BLaER1 treated with 17β-estradiol and CSF1 and Interleukin-3, amounts not matched to agents 10 nM and 100 nM (cell line): ENCODE measurements at regions not wholly inside any gene's neighbourhood (a gene's known extent, or its start where the extent isn't known, plus 50 kb on each side); places are given as distances from the start of the nearest gene placed in this dataset.

Experiments used
- H3K27ac ChIP-seq, 11 experiments: shearing (Covaris generic); formaldehyde crosslinking; 2 replicates each; pipeline ENCODE4 v1.8.1; 2022
- H3K27me3 ChIP-seq, 11 experiments: shearing (Covaris generic); formaldehyde crosslinking; 2 replicates each; pipeline ENCODE4 v1.8.1; 2022
- H3K36me3 ChIP-seq, 11 experiments: shearing (Covaris generic); formaldehyde crosslinking; 2 replicates each; pipeline ENCODE4 v1.8.1; 2022
- H3K4me1 ChIP-seq, 10 experiments: shearing (Covaris generic); formaldehyde crosslinking; 2 replicates each; pipeline ENCODE4 v1.8.1; 2022
- H3K4me2 ChIP-seq, 11 experiments: shearing (Covaris generic); formaldehyde crosslinking; 2 replicates each; pipeline ENCODE4 v1.8.1; 2022
- H3K4me3 ChIP-seq, 10 experiments: shearing (Covaris generic); formaldehyde crosslinking; 2 replicates each; pipeline ENCODE4 v1.8.1; 2022
- H3K9ac ChIP-seq, 11 experiments: shearing (Covaris generic); formaldehyde crosslinking; 2 replicates each; pipeline ENCODE4 v1.8.1; 2022
- H3K9me3 ChIP-seq, 11 experiments: shearing (Covaris generic); formaldehyde crosslinking; replicated peaks in 1 of 11; 2 replicates each; pipeline ENCODE4 v1.8.1; 2022
- H4K20me1 ChIP-seq, 11 experiments: shearing (Covaris generic); formaldehyde crosslinking; 2 replicates each; pipeline ENCODE4 v1.8.1; 2022
- Cebpa-rat ChIP-seq, 11 experiments: shearing (Covaris generic); IDR thresholded peaks; 2 replicates each; pipeline ENCODE4 v1.8.1; 2022

GRCh38 chr5:42974536-42974935, 65.6 kb downstream of the ANXA2R start:
- Histone ChIP-seq H3K9ac (no peak overlapping the region), H3K4me3 (no peak overlapping the region), H3K27me3 (no peaks in the 10 kb centered on the region), H3K36me3 (peaks cover 0 to 58% (median 37%) of the 10 kb centered on the region in 11 experiments; a peak in 16 of 22 replicates), H4K20me1 (no peaks in the 10 kb centered on the region), H3K4me2 (no peak overlapping the region), H3K27ac (no peak overlapping the region), H3K4me1 (peaks cover 0 to 9% (median 0%) of the 10 kb centered on the region in 10 experiments; a peak in 5 of 20 replicates), H3K9me3 (peaks cover 17 to 57% (median 34%) of the 10 kb centered on the region in 11 experiments)
- TF ChIP-seq Cebpa-rat (IDR thresholded peaks at IDR 0.05), result no peak

GRCh38 chr5:42970636-42971559, 69.2 kb downstream of the ANXA2R start:
- H3K36me3 ChIP-seq, result peaks cover 0 to 41% (median 33%) of the 10 kb centered on the region in 11 experiments; a peak in 15 of 22 replicates
- H3K4me3 ChIP-seq, result no peak overlapping the region
- no peaks in the 10 kb centered on the region for H4K20me1 ChIP-seq
- H3K27me3 ChIP-seq, result no peaks in the 10 kb centered on the region
- H3K9me3 ChIP-seq, result peaks cover 8 to 36% (median 19%) of the 10 kb centered on the region in 11 experiments; a peak in 19 of 22 replicates
- TF ChIP-seq Cebpa-rat (IDR thresholded peaks at IDR 0.05), result no peak
- peaks cover 0 to 9% (median 0%) of the 10 kb centered on the region in 10 experiments; a peak in 5 of 20 replicates for H3K4me1 ChIP-seq
- H3K4me2 ChIP-seq, result no peak overlapping the region
- H3K9ac ChIP-seq, result no peak overlapping the region
- H3K27ac ChIP-seq, result no peak overlapping the region

- no peaks in the 10 kb centered on the region for H3K4me1 ChIP-seq
- H3K4me2 ChIP-seq, result no peak overlapping the region
- no peak for TF ChIP-seq Cebpa-rat (IDR thresholded peaks at IDR 0.05)
- H3K9me3 ChIP-seq, result peaks cover 0 to 3% (median 0%) of the 10 kb centered on the region in 11 experiments; a peak in 5 of 22 replicates
- no peak overlapping the region for H3K4me3 ChIP-seq
- no peaks in the 10 kb centered on the region; a peak in 1 of 22 replicates for H4K20me1 ChIP-seq
- H3K27ac ChIP-seq, result no peak overlapping the region
- no peaks in the 10 kb centered on the region for H3K27me3 ChIP-seq
- H3K9ac ChIP-seq, result no peak overlapping the region
- 0 out of 22 replicates have a peak, but pooled peaks cover 0 to under 1% (median 0%) of the 10 kb centered on the region in 11 experiments for H3K36me3 ChIP-seq
Observed at GRCh38 chr5:42965934-42966333, 74.2 kb downstream of the ANXA2R start.

GRCh38 chr5:42963412-42963811, 76.7 kb downstream of the ANXA2R start:
- TF ChIP-seq Cebpa-rat (IDR thresholded peaks at IDR 0.05), result no peak

GRCh38 chr5:42962124-42962523, 78.0 kb downstream of the ANXA2R start:
- H3K9ac ChIP-seq, result no peak overlapping the region
- H3K4me2 ChIP-seq, result no peak overlapping the region
- H3K4me3 ChIP-seq, result no peak overlapping the region
- no peak for TF ChIP-seq Cebpa-rat (IDR thresholded peaks at IDR 0.05)
- H3K27ac ChIP-seq, result no peak overlapping the region
- no peaks in the 10 kb centered on the region; a peak in 1 of 22 replicates for H4K20me1 ChIP-seq
- H3K27me3 ChIP-seq, result no peaks in the 10 kb centered on the region
- H3K9me3 ChIP-seq, result no peaks in the 10 kb centered on the region; a peak in 1 of 22 replicates
- no peaks in the 10 kb centered on the region for H3K36me3 ChIP-seq
- H3K4me1 ChIP-seq, result no peaks in the 10 kb centered on the region

More at GRCh38 chr5:42963412-42963811, 76.7 kb downstream of the ANXA2R start:
- Histone ChIP-seq H3K27ac (no peak overlapping the region), H3K4me3 (no peak overlapping the region), H3K27me3 (no peaks in the 10 kb centered on the region), H3K4me1 (no peaks in the 10 kb centered on the region), H3K36me3 (no peaks in the 10 kb centered on the region), H4K20me1 (no peaks in the 10 kb centered on the region; a peak in 1 of 22 replicates), H3K9me3 (no peaks in the 10 kb centered on the region; a peak in 1 of 22 replicates), H3K4me2 (no peak overlapping the region), H3K9ac (no peak overlapping the region)

GRCh38 chr5:42960506-42960905, 79.6 kb downstream of the ANXA2R start:
- H3K9me3 ChIP-seq, result no peaks in the 10 kb centered on the region
- no peaks in the 10 kb centered on the region for H3K36me3 ChIP-seq
- H3K4me2 ChIP-seq, result no peak overlapping the region
- H3K27ac ChIP-seq, result no peak overlapping the region
- TF ChIP-seq Cebpa-rat (IDR thresholded peaks at IDR 0.05), result no peak
- H3K27me3 ChIP-seq, result no peaks in the 10 kb centered on the region
- no peak overlapping the region for H3K4me3 ChIP-seq
- H3K4me1 ChIP-seq, result no peaks in the 10 kb centered on the region
- H3K9ac ChIP-seq, result no peak overlapping the region
- H4K20me1 ChIP-seq, result no peaks in the 10 kb centered on the region; a peak in 1 of 22 replicates

- Histone ChIP-seq H3K4me1 (peaks cover 5 to 15% (median 9%) of the 10 kb centered on the region in 10 experiments; a peak in 14 of 20 replicates), H3K27ac (no peak overlapping the region), H3K4me3 (no peak overlapping the region), H4K20me1 (peaks cover 0 to 28% (median 19%) of the 10 kb centered on the region in 11 experiments; a peak in 18 of 22 replicates), H3K9ac (no peak overlapping the region), H3K27me3 (peaks cover 28 to 33% (median 32%) of the 10 kb centered on the region in 11 experiments), H3K4me2 (no peak overlapping the region), H3K9me3 (peaks cover 0 to 18% (median 10%) of the 10 kb centered on the region in 11 experiments; a peak in 11 of 22 replicates), H3K36me3 (no peaks in the 10 kb centered on the region; a peak in 1 of 22 replicates)
- TF ChIP-seq Cebpa-rat (IDR thresholded peaks at IDR 0.05), result no peak
Observed at GRCh38 chr5:42956551-42956950, 83.6 kb downstream of the ANXA2R start.

GRCh38 chr5:42953041-42953440, 87.1 kb downstream of the ANXA2R start:
- Histone ChIP-seq H3K4me3 (peak overlapping the region in 2 of 10 experiments; percentile 69 to 71; a peak in 2 of 20 replicates), H3K27ac (no peak overlapping the region), H3K27me3 (peaks cover 38 to 68% (median 67%) of the 10 kb centered on the region in 11 experiments), H3K4me2 (peak overlapping the region in 4 of 11 experiments; percentile 87 to 99 (median 94); a peak in 6 of 22 replicates), H4K20me1 (peaks cover 0 to 62% (median 51%) of the 10 kb centered on the region in 11 experiments; a peak in 19 of 22 replicates), H3K9ac (no peak overlapping the region), H3K36me3 (no peaks in the 10 kb centered on the region; a peak in 1 of 22 replicates), H3K4me1 (peaks cover 19 to 40% (median 34%) of the 10 kb centered on the region in 10 experiments), H3K9me3 (peaks cover 0 to 18% (median 10%) of the 10 kb centered on the region in 11 experiments; a peak in 11 of 22 replicates)
- no peak for TF ChIP-seq Cebpa-rat (IDR thresholded peaks at IDR 0.05)

- Histone ChIP-seq H3K9me3 (peaks cover 0 to 18% (median 10%) of the 10 kb centered on the region in 11 experiments; a peak in 11 of 22 replicates), H4K20me1 (peaks cover 0 to 62% (median 51%) of the 10 kb centered on the region in 11 experiments; a peak in 19 of 22 replicates), H3K4me2 (peak overlapping the region; percentile 87 to 100 (median 96)), H3K27ac (0 out of 22 replicates have a peak overlapping the region, but pooled peaks of 1 of the 11 experiments have one; percentile 84), H3K4me3 (peak overlapping the region; percentile 52 to 79 (median 66); a peak in 17 of 20 replicates), H3K36me3 (no peaks in the 10 kb centered on the region; a peak in 1 of 22 replicates), H3K4me1 (peaks cover 19 to 40% (median 34%) of the 10 kb centered on the region in 10 experiments), H3K27me3 (peaks cover 38 to 72% (median 71%) of the 10 kb centered on the region in 11 experiments), H3K9ac (peak overlapping the region in 2 of 11 experiments; percentile 78 to 85; a peak in 2 of 22 replicates)
- TF ChIP-seq Cebpa-rat (IDR thresholded peaks at IDR 0.05), result no peak
Observed at GRCh38 chr5:42952578-42952974, 87.5 kb downstream of the ANXA2R start.
